Type B pancreatic cell (in vitro differentiated cells): ENCODE measurements at regions not wholly inside any gene's neighbourhood (a gene's known extent, or its start where the extent isn't known, plus 50 kb on each side); places are given as distances from the start of the nearest gene placed in this dataset.
"Not testable (repeated sequence)": the region's sequence is repeated elsewhere in the genome, so short reads cannot be mapped to it uniquely, and the experiment has no call there.

Experiments
- DNase-seq: peaks from one replicate; pipeline ENCODE4 v3.0.0; 2021; ENCODE audit warnings: mixed read lengths; ENCODE audit not compliant: unreplicated experiment; ENCODE audit errors: extremely low spot score
- H3K27ac Mint-ChIP-seq: 2 replicates; pipeline ENCODE4 v1.8.0; 2021; ENCODE audit warnings: mild to moderate bottlenecking, mixed read lengths
- H3K27me3 Mint-ChIP-seq: 2 replicates; pipeline ENCODE4 v1.8.0; 2021; ENCODE audit warnings: mixed read lengths
- H3K36me3 Mint-ChIP-seq: 2 replicates; pipeline ENCODE4 v1.8.0; 2021; ENCODE audit warnings: mixed read lengths
- H3K4me1 Mint-ChIP-seq: one replicate; pipeline ENCODE4 v1.8.0; 2021; ENCODE audit warnings: mixed read lengths; ENCODE audit not compliant: unreplicated experiment
- H3K4me3 Mint-ChIP-seq: 2 replicates; pipeline ENCODE4 v1.8.0; 2021; ENCODE audit warnings: mild to moderate bottlenecking, mixed read lengths
- H3K9me3 Mint-ChIP-seq: 2 replicates; pipeline ENCODE4 v1.8.0; 2021; ENCODE audit warnings: mixed read lengths
- CTCF ChIP-seq: fragments of 200-600 bp; sonication (generic); conservative IDR thresholded peaks from 2 replicates; pipeline ENCODE4 v1.5.0; 2021; ENCODE audit warnings: antibody characterized with exemption, mild to moderate bottlenecking

- H3K4me3 Mint-ChIP-seq, H3K9me3 Mint-ChIP-seq, DNase-seq, H3K4me1 Mint-ChIP-seq, H3K27me3 Mint-ChIP-seq, H3K36me3 Mint-ChIP-seq, H3K27ac Mint-ChIP-seq: not testable (repeated sequence)
These were observed 56.1 kb downstream of the ZNF22 start for GRCh38 chr10:45056806-45057205.

- H3K9me3 Mint-ChIP-seq: no peaks in the 10 kb centered on the region
- H3K4me3 Mint-ChIP-seq: no peak overlapping the region
- DNase-seq: no peak
- no peaks in the 10 kb centered on the region for H3K4me1 Mint-ChIP-seq
- no peak overlapping the region for H3K27ac Mint-ChIP-seq
- no peak for TF ChIP-seq CTCF
- no peaks in the 10 kb centered on the region for H3K27me3 Mint-ChIP-seq
- no peaks in the 10 kb centered on the region for H3K36me3 Mint-ChIP-seq
These were observed 57.9 kb downstream of the ZNF22 start for GRCh38 chr10:45058580-45058979.

- H3K9me3 Mint-ChIP-seq: no peaks in the 10 kb centered on the region
- H3K4me3 Mint-ChIP-seq: no peak overlapping the region
- no peaks in the 10 kb centered on the region for H3K4me1 Mint-ChIP-seq
- no peak overlapping the region for H3K27ac Mint-ChIP-seq
- no peaks in the 10 kb centered on the region for H3K36me3 Mint-ChIP-seq
- no peak for TF ChIP-seq CTCF
- H3K27me3 Mint-ChIP-seq: no peaks in the 10 kb centered on the region
- DNase-seq: no peak
These were observed 58.4 kb downstream of the ZNF22 start for GRCh38 chr10:45058992-45059561.

GRCh38 chr10:45059632-45060031 lies 58.9 kb downstream of the ZNF22 start:
- H3K4me1 Mint-ChIP-seq: no peaks in the 10 kb centered on the region
- no peaks in the 10 kb centered on the region for H3K36me3 Mint-ChIP-seq
- TF ChIP-seq CTCF: no peak
- no peaks in the 10 kb centered on the region for H3K9me3 Mint-ChIP-seq
- H3K27ac Mint-ChIP-seq: no peak overlapping the region
- no peak for DNase-seq
- no peaks in the 10 kb centered on the region for H3K27me3 Mint-ChIP-seq
- H3K4me3 Mint-ChIP-seq: no peak overlapping the region

- Mint-ChIP-seq H3K9me3 (no peaks in the 10 kb centered on the region), H3K4me3 (no peak overlapping the region), H3K27me3 (peaks cover 3% of the 10 kb centered on the region), H3K4me1 (no peaks in the 10 kb centered on the region), H3K36me3 (no peaks in the 10 kb centered on the region), H3K27ac (no peak overlapping the region)
- DNase-seq: no peak
- no peak for TF ChIP-seq CTCF
These were observed 61.3 kb downstream of the ZNF22 start for GRCh38 chr10:45061982-45062381.

GRCh38 chr10:45063591-45064231 lies 63.0 kb downstream of the ZNF22 start:
- Mint-ChIP-seq H3K27me3 (peaks cover 3% of the 10 kb centered on the region), H3K4me3 (no peak overlapping the region), H3K4me1 (no peaks in the 10 kb centered on the region), H3K36me3 (no peaks in the 10 kb centered on the region), H3K9me3 (no peaks in the 10 kb centered on the region), H3K27ac (no peak overlapping the region)
- TF ChIP-seq CTCF: no peak
- no peak for DNase-seq
